Sciatic nerve (tissue), 2 donors: ENCODE measurements at regions not wholly inside any gene's neighbourhood (a gene's known extent, or its start where the extent isn't known, plus 50 kb on each side); places are given as distances from the start of the nearest gene placed in this dataset.
A peak's percentile ranks its signal among the peaks of the same experiment; 100 is the strongest.
"Not testable (repeated sequence)": the region's sequence is repeated elsewhere in the genome, so short reads cannot be mapped to it uniquely, and the experiment has no call there.

ENCODE experiments used
- ATAC-seq: fragments of 200-7000 bp; cut with Tn5 transposase; one replicate; pipeline ENCODE4 v1.9.1; 2020; ENCODE audit warnings: mild to moderate bottlenecking, moderate library complexity
- DNase-seq: peaks from one replicate; pipeline ENCODE4 v3.0.0-alpha.2; 2020; ENCODE audit warnings: low spot score
- intact Hi-C: fragments of 100-400 bp; cut with DNase I; formaldehyde crosslinking; loops from one replicate; pipeline ENCODE4 v1.14.2; 2022
- donor health status: DM: no; HTN: no; CAD: no.
- donor health status: DM: no; HTN: no; CAD: no.

GRCh38 chr3:20406611-20407011 lies 220.6 kb upstream of the SGO1 start:
- peak; percentile 53 for ATAC-seq
- intact Hi-C loops, result no loop called here
- no peak for DNase-seq

- DNase-seq, result no peak
- ATAC-seq, result peak; percentile 34
- intact Hi-C loops, result no loop called here
Observed at GRCh38 chr3:20405744-20406143, 219.7 kb upstream of the SGO1 start.

GRCh38 chr3:20405231-20405630 lies 219.2 kb upstream of the SGO1 start:
- ATAC-seq (no peak), DNase-seq (no peak)
- intact Hi-C loops, result no loop called here

- DNase-seq (no peak), ATAC-seq (no peak)
- intact Hi-C loops, result no loop called here
Observed at GRCh38 chr3:20404741-20405100, 218.7 kb upstream of the SGO1 start.

- intact Hi-C loops, result loop anchor here (2.0 kb wide), 1 partner anchor 157 kb away; no protein-coding TSS in a partner anchor
- DNase-seq (no peak), ATAC-seq (no peak)
Observed at GRCh38 chr3:20403986-20404740, 218.2 kb upstream of the SGO1 start.

- no peak for DNase-seq
- intact Hi-C loops, result no loop called here
- ATAC-seq, result no peak
Observed at GRCh38 chr3:20401253-20401652, 215.2 kb upstream of the SGO1 start.

- no peak for ATAC-seq
- intact Hi-C loops, result no loop called here
- DNase-seq, result no peak
Observed at GRCh38 chr3:20400686-20401085, 214.7 kb upstream of the SGO1 start.

- ATAC-seq (no peak), DNase-seq (no peak)
- intact Hi-C loops, result no loop called here
Observed at GRCh38 chr3:20400281-20400680, 214.3 kb upstream of the SGO1 start.

- no peak for DNase-seq
- intact Hi-C loops, result no loop called here
- ATAC-seq, result no peak
Observed at GRCh38 chr3:20396335-20396734, 210.3 kb upstream of the SGO1 start.

GRCh38 chr3:20395692-20396091 lies 209.7 kb upstream of the SGO1 start:
- DNase-seq, result no peak
- intact Hi-C loops, result no loop called here

GRCh38 chr3:20394243-20394642 lies 208.2 kb upstream of the SGO1 start:
- DNase-seq (no peak), ATAC-seq (no peak)
- intact Hi-C loops, result no loop called here

More at GRCh38 chr3:20395692-20396091, 209.7 kb upstream of the SGO1 start:
- no peak for ATAC-seq

GRCh38 chr3:20391644-20392043 lies 205.6 kb upstream of the SGO1 start:
- intact Hi-C loops, result no loop called here
- DNase-seq (no peak), ATAC-seq (no peak)

GRCh38 chr3:20388971-20389370 lies 203.0 kb upstream of the SGO1 start:
- DNase-seq, result no peak
- intact Hi-C loops, result no loop called here

GRCh38 chr3:20380295-20380694 lies 194.3 kb upstream of the SGO1 start:
- DNase-seq, result no peak
- no peak for ATAC-seq
- intact Hi-C loops, result no loop called here

More at GRCh38 chr3:20388971-20389370, 203.0 kb upstream of the SGO1 start:
- ATAC-seq, result no peak

- intact Hi-C loops, result no loop called here
- ATAC-seq (no peak), DNase-seq (no peak)
Observed at GRCh38 chr3:20378315-20378714, 192.3 kb upstream of the SGO1 start.

- intact Hi-C loops, result no loop called here
- DNase-seq (no peak), ATAC-seq (no peak)
Observed at GRCh38 chr3:20376665-20377217, 190.7 kb upstream of the SGO1 start.

GRCh38 chr3:20375302-20375701 lies 189.3 kb upstream of the SGO1 start:
- intact Hi-C loops, result no loop called here
- ATAC-seq, result no peak
- no peak for DNase-seq

- DNase-seq, ATAC-seq, intact Hi-C loops: not testable (repeated sequence)
Observed at GRCh38 chr3:20370273-20371063, 184.5 kb upstream of the SGO1 start.

GRCh38 chr3:20361000-20361399 lies 175.0 kb upstream of the SGO1 start:
- intact Hi-C loops, result no loop called here
- ATAC-seq (no peak), DNase-seq (no peak)

GRCh38 chr3:20353286-20353685 lies 167.3 kb upstream of the SGO1 start:
- intact Hi-C loops, result no loop called here
- DNase-seq, result no peak
- ATAC-seq, result no peak
